Lower leg skin (tissue), 3 donors: ENCODE measurements at regions not wholly inside any gene's neighbourhood (a gene's known extent, or its start where the extent isn't known, plus 50 kb on each side); places are given as distances from the start of the nearest gene placed in this dataset.
"Not testable (repeated sequence)": the region's sequence is repeated elsewhere in the genome, so short reads cannot be mapped to it uniquely, and the experiment has no call there.

Experiments used
- CTCF ChIP-seq, 3 donors: fragments of 450-650 bp; IDR thresholded peaks; one replicate each; pipeline ENCODE4 v1.5.1; 2016; ENCODE audit warnings: antibody characterized with exemption in 3 of 3, mild to moderate bottlenecking in 3 of 3, moderate library complexity in 2 of 3
- POLR2A ChIP-seq, 2 donors: fragments of 450-650 bp; IDR thresholded peaks; one replicate each; pipeline ENCODE4 v1.6.1; 2016 to 2017; ENCODE audit warnings: antibody characterized with exemption in 2 of 2, mild to moderate bottlenecking in 1 of 2, moderate library complexity in 1 of 2

- not testable (repeated sequence) for TF ChIP-seq CTCF, POLR2A (IDR thresholded peaks at IDR 0.05)
Observed at GRCh38 chr9:41279437-41279836, 90.3 kb upstream of the ZNG1F start.
